Muscle of leg (tissue), 3 donors: ENCODE measurements at regions not wholly inside any gene's neighbourhood (a gene's known extent, or its start where the extent isn't known, plus 50 kb on each side); places are given as distances from the start of the nearest gene placed in this dataset.

Source experiments
- DNase-seq: peaks from one replicate; pipeline ENCODE4 v3.0.0; 2013
- H3K27ac ChIP-seq: one replicate; pipeline ENCODE4 v1.5.1; 2013; ENCODE audit warnings: mild to moderate bottlenecking, low read length, control low read depth
- H3K27me3 ChIP-seq: one replicate; pipeline ENCODE4 v1.6.1; 2013; ENCODE audit warnings: low read length; ENCODE audit not compliant: control insufficient read depth, insufficient read depth
- H3K36me3 ChIP-seq: one replicate; pipeline ENCODE4 v1.6.1; 2013; ENCODE audit warnings: low read length; ENCODE audit not compliant: control insufficient read depth, insufficient read depth
- H3K4me1 ChIP-seq: one replicate; pipeline ENCODE4 v1.6.1; 2013; ENCODE audit warnings: low read length; ENCODE audit not compliant: control insufficient read depth, insufficient read depth
- H3K4me3 ChIP-seq: one replicate; pipeline ENCODE4 v1.5.1; 2013; ENCODE audit warnings: low read length, control low read depth
- H3K9me3 ChIP-seq: replicated peaks from 2 replicates; pipeline ENCODE4 v1.6.1; 2013; ENCODE audit warnings: low read depth, low read length; ENCODE audit not compliant: control insufficient read depth
- WGBS: methylation state at CpG from one replicate; pipeline ENCODE4 v1.1.5; 2013; ENCODE audit warnings: missing lambda C conversion rate; ENCODE audit not compliant: insufficient coverage; 5-methylcytosine and 5-hydroxymethylcytosine counted together

DNA sequence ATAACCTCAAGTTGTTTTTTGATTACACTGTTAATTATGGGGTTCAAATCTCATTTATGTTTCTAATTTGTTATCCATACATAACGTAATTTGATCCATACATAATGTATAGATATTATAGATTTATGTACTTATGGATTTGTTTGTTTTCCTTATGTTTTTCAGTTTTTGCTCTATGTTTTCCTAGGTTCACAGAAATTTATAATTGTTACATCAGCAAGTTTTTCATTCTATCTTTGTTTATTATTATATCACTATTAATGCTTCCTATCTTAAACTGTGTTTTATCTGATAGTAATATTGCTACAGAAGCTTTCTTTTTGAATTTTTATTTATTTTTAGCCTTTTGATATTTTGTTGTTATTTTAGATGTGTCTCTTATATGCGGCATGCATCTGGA lies 194.3 kb upstream of the SOX21 start:
- H3K36me3 ChIP-seq = no peaks in the 10 kb centered on the region
- H3K27me3 ChIP-seq = no peaks in the 10 kb centered on the region
- DNase-seq = no peak
- WGBS = no CpG with 5 or more reads among the region's 2 CpGs
- H3K27ac ChIP-seq = no peak overlapping the region
- H3K9me3 ChIP-seq = no peaks in the 10 kb centered on the region
- H3K4me3 ChIP-seq = no peak overlapping the region
- no peaks in the 10 kb centered on the region for H3K4me1 ChIP-seq

DNA sequence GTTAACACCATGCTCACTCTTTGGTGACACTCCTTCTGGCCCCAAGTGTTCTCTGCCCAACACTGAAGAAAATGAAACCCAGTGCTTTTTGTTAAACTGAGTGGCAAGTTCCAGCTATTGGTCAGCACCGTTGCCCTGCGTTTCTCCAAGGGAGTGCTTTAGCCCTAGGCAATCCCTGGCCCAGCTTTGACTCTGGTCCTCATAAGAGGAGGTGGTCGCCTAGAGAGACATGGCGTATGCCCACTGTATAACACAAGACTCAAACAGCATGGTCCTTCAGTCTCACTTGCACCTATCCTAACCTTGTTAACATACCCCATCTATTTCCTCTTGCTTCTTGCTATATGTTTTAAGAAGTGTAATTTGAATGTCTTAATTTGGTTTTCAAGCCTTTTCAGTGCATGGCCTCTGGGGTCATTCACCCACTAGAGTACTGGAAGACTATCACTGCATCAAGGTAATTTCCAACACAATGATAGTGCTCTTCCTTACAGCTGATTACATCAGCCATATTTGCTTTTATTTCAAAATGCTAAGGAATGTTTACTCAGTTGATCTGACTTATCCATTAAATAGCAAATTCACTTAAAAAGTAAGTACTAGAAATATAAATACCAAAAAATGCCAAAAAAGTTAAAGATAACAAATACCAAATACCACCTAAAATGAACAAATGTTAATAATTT lies 190.5 kb upstream of the SOX21 start:
- WGBS = 83% methylated on average over 2 of the region's 4 CpGs
- DNase-seq = no peak
- Histone ChIP-seq H3K9me3 (no peaks in the 10 kb centered on the region), H3K27me3 (no peaks in the 10 kb centered on the region), H3K27ac (no peak overlapping the region), H3K36me3 (no peaks in the 10 kb centered on the region), H3K4me1 (no peaks in the 10 kb centered on the region), H3K4me3 (no peak overlapping the region)

- no peak overlapping the region for H3K27ac ChIP-seq
- no peaks in the 10 kb centered on the region for H3K36me3 ChIP-seq
- no peaks in the 10 kb centered on the region for H3K27me3 ChIP-seq
- no CpG with 5 or more reads among the region's 3 CpGs for WGBS
- H3K4me3 ChIP-seq = no peak overlapping the region
- H3K4me1 ChIP-seq = no peaks in the 10 kb centered on the region
- no peaks in the 10 kb centered on the region for H3K9me3 ChIP-seq
- DNase-seq = no peak
These were observed 188.7 kb upstream of the SOX21 start for GRCh38 chr13:94901070-94901469.

DNA sequence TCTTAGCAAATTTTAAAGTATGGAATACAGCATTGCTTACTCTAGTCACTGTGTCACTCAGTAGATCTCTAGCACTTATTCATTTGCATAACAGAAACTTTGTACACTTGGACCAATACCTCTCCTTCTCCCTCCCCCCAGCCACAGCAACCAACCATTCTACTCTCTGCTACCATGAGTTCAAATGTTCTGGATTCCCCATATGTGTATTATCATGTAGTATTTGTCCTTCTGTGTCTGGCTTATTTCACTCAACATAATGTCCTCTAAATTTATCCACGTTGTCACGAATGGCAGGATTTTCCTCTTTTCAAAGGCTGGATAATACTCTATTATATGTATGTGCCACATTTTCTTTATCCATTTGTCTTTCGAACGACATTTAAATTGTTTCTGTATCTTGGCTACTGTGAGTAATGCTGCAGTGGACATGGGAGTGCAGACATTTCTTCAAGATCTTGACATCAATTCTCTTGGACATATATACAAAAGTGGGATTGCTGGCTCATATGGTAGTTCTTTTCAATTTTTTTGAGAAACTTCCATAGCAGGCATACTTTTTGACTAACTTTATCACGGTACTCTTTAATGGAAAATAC lies 184.5 kb upstream of the SOX21 start:
- no peak for DNase-seq
- Histone ChIP-seq H3K4me3 (no peak overlapping the region), H3K9me3 (no peaks in the 10 kb centered on the region), H3K27me3 (no peaks in the 10 kb centered on the region), H3K27ac (no peak overlapping the region), H3K36me3 (no peaks in the 10 kb centered on the region), H3K4me1 (no peaks in the 10 kb centered on the region)
- WGBS = no CpG with 5 or more reads among the region's 5 CpGs

GRCh38 chr13:94896238-94896637 lies 183.9 kb upstream of the SOX21 start:
- no peak overlapping the region for H3K4me3 ChIP-seq
- no peaks in the 10 kb centered on the region for H3K36me3 ChIP-seq
- no CpG with 5 or more reads among the region's 2 CpGs for WGBS
- DNase-seq = no peak
- H3K9me3 ChIP-seq = no peaks in the 10 kb centered on the region
- no peaks in the 10 kb centered on the region for H3K27me3 ChIP-seq
- H3K27ac ChIP-seq = no peak overlapping the region
- no peaks in the 10 kb centered on the region for H3K4me1 ChIP-seq

GRCh38 chr13:94886191-94886590 lies 173.8 kb upstream of the SOX21 start:
- no peaks in the 10 kb centered on the region for H3K36me3 ChIP-seq
- H3K27me3 ChIP-seq = no peaks in the 10 kb centered on the region
- DNase-seq = no peak
- no CpG with 5 or more reads among the region's 2 CpGs for WGBS
- H3K4me1 ChIP-seq = no peaks in the 10 kb centered on the region
- no peak overlapping the region for H3K4me3 ChIP-seq
- H3K9me3 ChIP-seq = no peaks in the 10 kb centered on the region
- no peak overlapping the region for H3K27ac ChIP-seq

DNA sequence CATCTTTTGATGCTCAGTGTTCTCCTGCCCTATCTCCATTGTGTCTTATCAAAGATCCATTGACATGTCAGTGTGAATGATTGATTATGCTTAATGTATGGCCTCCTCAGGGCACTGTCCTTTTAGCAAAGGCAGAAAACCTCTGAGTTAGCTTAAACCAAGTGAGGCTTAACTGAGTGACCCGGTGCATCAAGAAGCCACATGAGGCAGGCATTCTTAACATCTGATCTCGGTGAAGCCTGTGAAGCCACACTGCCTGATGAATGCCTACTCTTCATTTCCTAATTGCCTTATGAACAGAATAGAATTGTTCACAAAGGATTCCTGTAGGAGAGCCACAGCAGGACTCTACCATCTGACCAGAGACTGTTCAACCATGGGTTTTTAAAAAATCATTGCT lies 168.1 kb upstream of the SOX21 start:
- Histone ChIP-seq H3K27me3 (no peaks in the 10 kb centered on the region), H3K4me1 (no peaks in the 10 kb centered on the region), H3K9me3 (no peaks in the 10 kb centered on the region), H3K4me3 (no peak overlapping the region), H3K36me3 (no peaks in the 10 kb centered on the region), H3K27ac (no peak overlapping the region)
- WGBS = 60% methylated on average over 1 of the region's 2 CpGs
- no peak for DNase-seq

GRCh38 chr13:94878602-94879165 lies 166.3 kb upstream of the SOX21 start:
- Histone ChIP-seq H3K9me3 (no peaks in the 10 kb centered on the region), H3K36me3 (no peaks in the 10 kb centered on the region), H3K27me3 (no peaks in the 10 kb centered on the region), H3K4me3 (no peak overlapping the region), H3K27ac (no peak overlapping the region), H3K4me1 (no peaks in the 10 kb centered on the region)
- whole genome bisulfite sequencing = 80% methylated on average over 1 of the region's 7 CpGs
- no peak for DNase-seq

GRCh38 chr13:94864474-94864873 lies 152.1 kb upstream of the SOX21 start:
- 19% methylated on average over 3 of the region's 6 CpGs for WGBS
- H3K27me3 ChIP-seq = peaks cover 8% of the 10 kb centered on the region
- no peak for DNase-seq

GRCh38 chr13:94860981-94861407 lies 148.6 kb upstream of the SOX21 start:
- H3K4me1 ChIP-seq = peaks cover 5% of the 10 kb centered on the region
- DNase-seq = peak; percentile 35
- H3K36me3 ChIP-seq = no peaks in the 10 kb centered on the region
- 17% methylated on average over 4 of the region's 8 CpGs for WGBS
- peak overlapping the region; percentile 19 for H3K4me3 ChIP-seq
- H3K9me3 ChIP-seq = no peaks in the 10 kb centered on the region
- H3K27me3 ChIP-seq = peaks cover 8% of the 10 kb centered on the region
- H3K27ac ChIP-seq = peak overlapping the region; percentile 29

More at GRCh38 chr13:94864474-94864873, 152.1 kb upstream of the SOX21 start:
- no peak overlapping the region for H3K4me3 ChIP-seq
- no peaks in the 10 kb centered on the region for H3K9me3 ChIP-seq
- H3K27ac ChIP-seq = no peak overlapping the region
- H3K4me1 ChIP-seq = peaks cover under 1% of the 10 kb centered on the region
- H3K36me3 ChIP-seq = no peaks in the 10 kb centered on the region
